Fibroblast of skin of scalp (primary cell): ENCODE measurements at regions not wholly inside any gene's neighbourhood (a gene's known extent, or its start where the extent isn't known, plus 50 kb on each side); places are given as distances from the start of the nearest gene placed in this dataset.
A peak's percentile ranks its signal among the peaks of the same experiment; 100 is the strongest.
"Not testable (repeated sequence)": the region's sequence is repeated elsewhere in the genome, so short reads cannot be mapped to it uniquely, and the experiment has no call there.

Source experiments
- DNase-seq: peaks from one replicate; pipeline ENCODE4 v3.0.0-alpha.2; 2013

DNA sequence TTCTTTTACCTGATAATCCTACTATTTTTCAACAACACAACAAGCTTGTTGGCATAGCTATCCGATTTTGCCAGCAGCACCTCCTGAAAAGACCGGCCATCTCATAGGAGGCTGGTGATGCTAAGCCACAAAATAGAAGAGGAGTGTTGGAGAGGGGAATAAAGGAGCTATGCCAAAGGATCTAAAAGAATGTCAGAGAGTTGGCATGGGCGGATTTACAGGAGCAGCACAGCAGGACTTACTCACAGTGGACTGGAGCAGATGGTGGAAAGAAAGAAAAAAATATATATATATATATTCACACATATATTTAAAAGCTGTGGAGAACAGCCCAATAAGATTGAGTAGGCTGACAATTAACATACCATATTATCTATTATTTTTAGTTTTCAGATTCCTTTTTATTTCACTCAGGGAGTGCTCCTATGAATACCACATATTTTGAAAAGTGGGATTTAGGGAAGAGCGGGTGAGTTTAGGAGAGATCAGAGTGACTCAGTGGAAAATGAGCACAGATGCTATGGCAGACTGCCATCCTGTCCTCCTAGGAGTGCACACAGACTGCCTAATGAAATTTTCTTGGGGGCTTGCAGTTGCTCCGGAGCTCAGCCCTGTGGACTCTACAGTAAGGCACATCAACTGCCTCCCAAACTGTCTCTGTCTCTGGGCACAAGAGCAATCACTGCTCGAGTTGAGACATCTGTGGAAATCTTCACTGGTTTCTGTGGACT, 394.4 kb upstream of the CHRM3 start:
- no peak for DNase-seq

DNA sequence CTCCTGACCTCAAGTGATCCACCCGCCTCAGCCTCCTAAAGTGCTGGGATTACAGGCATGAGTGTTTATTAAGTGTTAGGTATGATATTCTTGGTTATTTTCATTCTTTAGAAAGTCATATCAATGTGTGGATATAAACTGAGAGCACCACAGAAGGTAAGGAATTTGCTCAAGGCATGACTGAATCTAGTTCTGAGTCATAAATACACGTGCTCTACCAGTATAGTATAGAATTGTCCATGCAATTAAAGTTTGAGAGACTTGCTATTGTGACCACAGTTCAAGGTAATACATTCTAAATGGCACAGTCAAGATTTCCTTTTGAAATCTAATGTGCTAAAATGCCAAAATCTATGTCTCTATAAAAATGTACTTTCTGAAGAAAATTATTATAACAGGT, 401.1 kb upstream of the CHRM3 start:
- DNase-seq = no peak

DNA sequence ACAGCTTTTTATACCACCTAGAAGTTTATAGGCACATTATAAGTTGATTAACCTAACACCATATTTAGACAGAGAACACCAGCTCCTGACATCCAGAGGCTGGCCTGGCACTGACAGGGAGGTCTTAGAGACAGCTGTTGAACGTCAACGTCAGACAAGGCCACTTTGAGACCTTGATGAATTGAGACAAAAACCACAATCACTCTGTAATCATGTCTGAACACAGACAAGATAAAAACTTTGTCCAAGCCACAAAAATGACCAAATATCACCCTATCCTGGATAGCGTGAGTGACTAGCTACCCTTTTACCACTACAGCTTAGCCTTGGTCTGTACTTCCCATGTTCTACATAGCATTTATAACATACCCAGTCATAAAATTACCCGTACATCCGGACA, 403.6 kb upstream of the CHRM3 start:
- no peak for DNase-seq

DNA sequence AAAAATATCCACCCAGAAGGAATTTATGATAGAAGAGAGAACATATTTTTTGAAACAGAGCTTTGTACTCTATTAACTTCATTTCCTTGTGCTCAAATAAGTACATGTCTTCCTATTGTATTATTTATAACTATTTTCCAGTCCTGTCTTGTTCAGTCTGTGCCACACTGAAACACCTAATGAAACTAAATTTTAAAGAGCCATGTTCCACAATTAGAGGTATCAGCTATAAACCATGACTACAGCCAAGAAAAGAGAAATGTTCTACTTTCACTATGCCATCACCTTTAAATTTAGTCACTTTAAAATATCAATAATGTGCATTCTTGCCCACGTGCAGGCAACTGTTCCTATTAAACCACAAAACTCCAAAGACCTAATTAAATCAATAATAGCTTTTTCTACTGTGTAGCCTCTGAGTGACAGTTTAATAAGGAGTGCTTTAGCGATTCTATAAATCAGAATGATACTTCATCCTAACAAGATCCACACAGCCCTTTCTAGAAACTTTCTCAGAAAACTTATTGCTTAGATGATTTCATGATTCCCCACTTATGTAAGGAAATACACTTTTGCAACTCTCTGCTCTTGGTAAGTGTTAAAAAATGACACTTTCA, 404.9 kb upstream of the CHRM3 start:
- no peak for DNase-seq

DNA sequence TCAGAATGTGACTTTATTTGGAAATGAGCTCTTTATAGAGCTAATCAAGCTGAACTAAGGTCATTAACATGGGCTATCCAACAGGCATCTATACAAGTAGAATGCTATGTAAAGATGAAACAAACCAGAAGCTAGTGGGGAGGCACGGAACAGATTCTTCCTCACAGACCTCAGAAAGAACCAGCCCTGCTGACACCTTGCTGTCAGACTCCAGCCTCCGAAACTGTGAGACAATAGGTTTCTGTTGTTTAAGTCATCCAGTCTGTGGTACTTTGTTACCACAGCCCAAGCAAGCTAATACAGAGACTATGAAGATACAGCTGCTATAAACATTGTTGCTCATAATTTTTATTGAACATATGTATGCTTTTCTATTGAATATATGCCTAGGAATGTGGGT, 406.3 kb upstream of the CHRM3 start:
- DNase-seq = no peak

DNA sequence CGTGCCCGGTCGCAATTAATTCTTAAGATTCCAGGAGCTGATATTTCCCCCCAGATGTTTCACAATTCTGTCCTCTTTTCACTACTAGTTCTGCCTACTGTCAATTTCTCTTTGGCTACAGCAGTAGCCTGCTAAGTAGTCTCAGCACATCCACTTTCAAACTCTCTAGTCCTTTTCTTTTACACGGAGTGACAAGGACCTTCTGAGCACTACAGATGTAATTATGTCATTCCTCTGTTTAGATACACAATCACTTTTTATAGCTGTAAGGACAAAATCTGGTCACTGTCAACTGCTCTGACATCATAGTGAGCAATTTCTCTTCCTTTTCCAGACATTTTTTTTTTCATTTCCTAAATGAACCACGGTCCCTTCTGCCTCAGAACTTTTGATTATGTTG, 421.7 kb upstream of the CHRM3 start:
- DNase-seq = no peak

DNA sequence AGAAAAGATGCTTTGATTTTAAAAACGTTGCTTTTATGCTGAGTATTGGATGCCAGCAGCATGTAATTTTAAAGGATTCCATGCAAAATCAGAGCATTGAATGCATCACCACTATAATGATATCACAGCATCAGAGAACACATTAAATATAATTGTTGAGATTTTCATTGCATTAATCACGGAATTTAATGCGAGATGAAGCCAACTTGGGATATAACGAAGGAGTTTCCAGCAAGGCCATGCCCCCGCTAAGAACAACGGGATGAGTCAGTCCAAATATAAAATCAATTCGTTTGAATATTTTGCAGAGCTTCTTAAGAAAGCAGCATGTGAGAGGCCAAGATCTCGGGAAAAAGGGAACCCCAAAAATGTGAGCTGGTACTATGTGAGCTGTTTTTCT, 423.4 kb upstream of the CHRM3 start:
- no peak for DNase-seq

DNA sequence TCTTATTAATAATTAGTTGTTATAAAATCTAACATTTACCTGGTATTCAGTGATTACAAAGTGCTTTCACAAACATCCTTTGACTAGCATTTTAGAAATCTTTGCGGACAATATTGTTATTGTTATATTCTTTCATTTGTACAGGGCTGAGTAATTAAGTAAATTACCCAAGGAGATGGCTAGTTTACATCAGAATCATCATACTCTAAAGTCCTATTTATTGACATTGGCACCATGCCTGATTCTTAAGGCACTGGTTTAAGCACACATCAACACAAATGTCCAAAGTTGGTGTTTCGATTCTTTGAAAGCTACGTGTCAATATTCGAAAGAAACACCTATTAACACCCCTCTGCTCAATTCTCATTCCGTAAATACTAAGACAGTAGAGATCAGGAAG, 424.6 kb upstream of the CHRM3 start:
- DNase-seq = no peak

DNA sequence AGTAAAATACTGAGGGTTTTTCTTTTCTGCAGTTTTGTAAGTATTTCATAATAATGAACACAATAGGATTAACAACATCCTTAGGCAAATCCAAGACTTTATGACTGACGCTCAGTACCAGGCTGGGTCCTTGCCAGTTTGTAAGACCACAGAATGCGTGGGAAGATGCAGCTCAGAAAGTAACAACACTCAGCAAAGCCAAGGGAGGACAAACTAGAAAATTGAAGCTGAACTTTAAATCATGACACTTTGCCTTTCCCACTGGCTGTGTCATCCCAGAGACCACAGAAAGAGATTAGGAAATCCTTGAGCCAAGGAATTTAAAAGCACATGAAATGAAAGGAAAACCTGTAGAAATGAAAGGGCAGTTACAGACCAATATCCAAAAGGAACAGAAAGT, 426.3 kb upstream of the CHRM3 start:
- peak; percentile 17 for DNase-seq

DNA sequence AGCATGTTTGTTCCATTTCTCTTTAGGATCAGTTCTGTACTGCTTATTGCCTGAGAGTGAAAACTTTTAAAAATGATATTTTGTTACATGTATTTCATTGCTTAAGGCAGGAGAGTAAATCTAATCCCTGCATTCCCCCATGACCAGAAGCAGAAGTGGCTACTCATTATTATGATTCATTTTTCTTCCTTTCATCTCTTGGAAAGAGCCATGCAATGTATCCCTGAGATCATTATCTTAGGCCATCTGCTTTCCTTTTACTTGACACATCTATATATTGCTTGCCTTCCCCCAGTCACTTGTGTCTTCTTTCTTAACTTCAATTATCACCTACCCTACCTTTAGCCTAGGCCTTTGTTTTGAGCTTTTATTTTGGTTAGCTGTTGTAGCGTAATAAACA, 430.4 kb upstream of the CHRM3 start:
- DNase-seq = no peak

DNA sequence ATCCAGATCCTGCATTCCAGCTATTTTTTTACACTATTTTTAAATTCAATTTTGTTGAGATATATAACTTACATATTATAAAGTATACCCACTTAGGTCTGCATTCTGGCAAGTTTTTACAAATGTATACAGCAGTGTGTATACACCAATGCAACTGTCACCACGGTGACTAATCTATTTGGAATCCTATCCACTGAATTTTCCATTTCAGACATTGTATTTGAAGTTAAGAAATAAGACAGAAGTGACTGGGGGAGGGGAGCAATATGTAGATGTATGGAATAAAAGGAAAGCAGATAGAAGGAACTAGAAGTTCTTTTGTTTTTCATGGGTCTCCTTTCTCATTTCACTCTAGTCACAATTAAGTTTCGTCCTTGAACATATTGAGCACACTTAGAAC, 431.5 kb upstream of the CHRM3 start:
- DNase-seq = peak; percentile 22

DNA sequence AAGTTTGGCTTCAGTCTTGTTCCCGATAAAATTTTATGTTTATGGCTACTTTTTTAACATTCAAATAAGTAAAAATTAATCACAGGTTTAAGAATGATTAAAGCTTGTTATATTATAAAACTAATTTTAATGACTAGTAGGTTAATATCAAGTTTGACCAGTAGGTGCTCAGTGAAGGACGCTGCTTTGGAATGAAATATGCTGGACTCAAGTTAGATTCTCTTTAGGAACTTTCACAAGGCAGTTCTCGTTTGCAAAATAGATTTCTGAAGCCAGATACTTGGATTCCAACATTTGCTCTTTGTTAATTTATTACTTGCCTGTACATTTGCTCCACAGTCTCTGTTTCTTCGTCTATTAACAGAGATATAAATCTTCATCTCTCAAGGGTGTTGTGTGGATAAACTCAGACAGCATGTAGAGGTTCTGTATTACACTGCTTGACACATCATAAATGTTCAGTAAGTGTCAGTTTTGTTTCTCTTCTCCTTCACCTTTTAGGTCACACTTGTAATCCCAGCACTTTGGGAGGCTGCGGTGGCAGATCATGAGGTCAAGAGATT, 432.8 kb upstream of the CHRM3 start:
- no peak for DNase-seq

DNA sequence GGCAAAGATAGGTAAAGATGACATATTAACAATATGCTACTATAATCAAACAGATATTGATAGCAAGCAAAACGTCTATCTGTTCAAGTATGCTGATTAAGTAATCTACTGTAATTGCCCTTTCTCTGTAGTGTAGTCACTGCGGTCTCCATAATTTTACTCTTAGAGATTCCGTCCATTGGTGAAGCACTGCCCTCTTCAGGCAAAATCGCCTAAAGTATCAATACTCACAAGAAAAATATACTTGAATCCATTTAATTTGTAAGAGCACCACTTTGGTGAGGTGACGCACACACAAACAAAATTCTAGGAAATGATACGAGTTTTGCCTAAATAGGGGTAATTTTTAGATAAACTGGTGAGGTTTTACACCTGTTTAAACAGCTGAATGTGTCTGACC, 434.6 kb upstream of the CHRM3 start:
- peak; percentile 53 for DNase-seq

DNA sequence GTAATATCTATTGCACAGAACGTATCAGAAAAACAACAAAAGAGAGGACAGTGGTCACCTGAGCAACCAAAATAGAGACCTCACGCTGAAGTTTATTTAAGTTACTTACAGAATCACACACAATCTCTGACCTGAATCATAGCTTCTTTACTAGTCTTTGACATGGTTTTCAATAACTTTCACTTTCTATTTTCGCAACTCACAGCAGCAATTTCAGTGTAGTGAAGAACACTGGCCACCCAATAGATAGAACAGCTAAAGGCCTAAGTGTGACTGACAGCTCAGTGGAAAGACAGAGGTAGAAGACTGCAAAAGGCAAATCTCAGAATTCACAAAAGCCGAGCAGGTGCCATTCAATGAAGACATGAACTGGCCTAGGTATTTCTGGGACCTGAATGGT, 435.6 kb upstream of the CHRM3 start:
- DNase-seq = peak; percentile 0

DNA sequence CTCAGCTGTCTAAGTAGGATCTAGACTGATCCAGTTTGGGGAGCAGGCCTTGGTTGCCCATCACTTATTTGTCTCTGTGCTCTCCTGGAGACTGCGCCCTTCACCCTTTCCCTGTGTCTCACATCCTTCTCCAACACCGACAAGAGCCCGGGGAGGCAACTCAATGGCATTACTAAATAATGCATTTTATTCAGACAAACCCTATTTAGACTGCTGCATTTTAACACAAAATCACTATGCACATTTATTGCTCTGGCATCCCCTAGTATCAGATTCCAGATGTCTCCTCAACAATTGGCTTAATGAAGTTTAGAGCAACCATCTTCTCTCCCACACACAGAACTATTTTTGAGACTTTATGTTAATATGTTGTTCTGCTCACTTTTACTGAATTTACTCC, 436.4 kb upstream of the CHRM3 start:
- DNase-seq = no peak

DNA sequence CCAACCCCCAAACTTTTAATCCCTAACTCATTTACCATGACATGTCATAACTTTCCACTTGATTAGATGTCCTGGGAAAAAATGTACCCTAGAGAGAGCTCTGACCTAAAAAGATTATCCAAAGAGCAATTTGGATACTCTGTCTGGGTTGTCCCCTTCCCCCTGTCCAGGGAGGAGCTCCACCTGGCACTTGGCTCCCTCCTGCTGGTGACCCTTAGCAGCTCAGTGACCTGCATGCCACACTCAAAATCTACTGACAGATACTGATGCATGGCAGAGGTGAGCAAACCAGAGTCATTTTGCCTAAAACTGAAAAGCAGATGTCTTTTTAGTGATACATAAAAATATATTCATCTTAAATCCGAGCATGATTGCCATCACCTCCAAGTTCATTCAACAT, 442.3 kb upstream of the CHRM3 start:
- DNase-seq = no peak

DNA sequence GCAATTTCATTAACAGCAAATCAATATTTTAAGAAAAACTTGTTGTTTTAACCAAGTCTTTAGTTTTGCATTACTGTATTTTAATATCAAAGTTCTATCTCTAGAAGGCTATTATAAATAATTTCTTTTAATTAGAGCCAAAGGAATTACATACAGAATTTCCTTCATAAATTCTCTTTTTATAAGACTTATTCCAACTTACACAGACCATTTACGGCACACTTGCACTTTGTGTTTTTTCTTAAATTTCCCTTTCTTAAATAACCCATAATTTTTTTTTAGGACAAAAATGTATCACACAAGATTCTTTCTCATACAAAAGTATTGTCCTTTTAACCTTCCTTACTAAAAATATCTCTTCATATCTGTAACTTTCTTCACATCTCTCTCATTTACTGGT, 458.5 kb upstream of the CHRM3 start:
- no peak for DNase-seq

DNA sequence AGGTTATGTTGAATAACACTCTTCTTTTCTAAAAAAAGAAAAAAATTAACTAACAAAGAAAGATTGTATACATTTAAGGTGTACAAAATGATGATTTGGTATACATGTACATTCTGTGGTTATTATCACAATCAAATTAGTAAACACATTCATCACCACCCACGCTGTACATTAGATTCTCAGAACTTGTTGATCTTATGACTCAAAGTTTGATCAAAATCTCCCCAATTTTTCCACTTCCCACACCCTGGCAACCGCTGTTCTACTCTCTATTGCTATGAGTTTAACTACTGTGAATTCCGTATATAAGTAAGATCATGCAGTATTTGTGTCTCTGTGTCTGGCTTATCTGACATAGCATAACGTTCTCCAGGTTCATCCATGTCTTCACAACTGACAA, 469.5 kb upstream of the CHRM3 start:
- no peak for DNase-seq

DNA sequence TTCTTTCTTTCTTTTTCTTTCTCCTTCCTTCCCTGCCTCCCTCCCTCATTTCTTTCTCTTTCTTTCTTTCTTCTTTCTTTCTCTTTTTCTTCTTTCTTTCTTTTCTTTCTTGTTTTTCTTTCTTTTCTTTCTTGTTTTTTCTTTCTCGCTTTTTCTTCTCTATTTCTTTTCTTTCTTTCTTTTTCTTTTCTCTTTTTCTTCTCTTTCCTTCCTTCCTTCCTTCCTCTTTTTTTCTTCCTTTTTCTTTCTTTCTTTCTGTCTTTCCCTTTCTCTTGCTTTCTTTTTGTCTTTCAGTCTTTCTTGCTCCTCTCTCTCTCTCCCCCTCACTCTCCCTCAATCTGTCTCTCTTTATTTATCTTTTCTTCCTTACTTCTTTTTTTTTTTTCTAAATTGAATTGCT, 472.0 kb upstream of the CHRM3 start:
- DNase-seq = no peak

DNA sequence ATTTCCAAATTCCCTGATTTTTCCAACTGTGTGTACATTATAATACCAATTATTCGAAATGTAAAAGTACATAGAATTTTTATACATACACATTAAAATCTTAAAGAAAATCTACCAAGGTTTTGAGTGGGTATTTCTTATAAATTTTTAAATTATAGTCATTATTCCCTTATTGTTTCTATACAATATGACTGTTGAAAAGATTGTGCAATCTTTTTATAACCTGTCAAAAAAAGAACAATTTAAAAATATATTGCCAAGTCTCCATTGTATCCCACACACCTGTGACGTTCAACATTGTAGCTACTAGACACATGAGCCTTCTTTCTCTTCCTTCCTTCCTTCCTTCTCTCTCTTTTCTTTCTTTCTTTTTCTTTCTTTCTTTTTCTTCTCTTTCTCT, 473.2 kb upstream of the CHRM3 start:
- no peak for DNase-seq

DNA sequence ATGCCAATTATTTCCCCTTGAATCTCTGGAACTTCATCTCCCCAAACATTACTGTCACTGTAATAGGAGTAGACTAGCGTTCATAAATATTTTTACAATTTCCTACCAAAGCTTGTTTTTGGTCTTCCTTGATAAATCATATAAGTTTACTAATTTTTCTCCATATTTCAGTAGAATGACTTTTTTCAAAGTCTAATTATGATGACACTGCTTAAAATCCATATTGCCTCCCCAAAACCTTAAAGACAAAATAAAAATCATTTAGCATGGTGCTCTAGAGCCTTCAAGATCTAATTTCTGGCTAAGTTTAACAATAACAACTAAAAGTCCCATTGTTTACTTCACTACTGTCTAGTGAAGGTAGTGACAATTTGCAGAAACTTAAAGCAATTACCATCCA, 474.2 kb upstream of the CHRM3 start:
- no peak for DNase-seq

DNA sequence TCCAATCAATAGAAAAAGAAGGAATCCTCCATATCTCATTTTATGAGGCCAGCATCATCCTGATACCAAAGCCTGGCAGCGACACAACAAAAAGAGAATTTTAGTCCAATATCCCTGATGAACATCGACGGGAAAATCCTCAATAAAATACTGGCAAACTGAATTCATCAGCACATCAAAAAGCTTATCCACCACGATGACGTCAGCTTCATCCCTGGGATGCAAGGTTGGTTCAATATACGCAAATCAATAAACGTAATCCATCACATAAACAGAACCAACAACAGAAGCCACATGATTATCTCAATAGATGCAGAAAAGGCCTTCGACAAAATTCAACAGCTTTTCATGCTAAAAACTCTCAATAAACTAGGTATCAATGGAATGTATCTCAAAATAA, 483.6 kb upstream of the CHRM3 start:
- DNase-seq = not testable (repeated sequence)

DNA sequence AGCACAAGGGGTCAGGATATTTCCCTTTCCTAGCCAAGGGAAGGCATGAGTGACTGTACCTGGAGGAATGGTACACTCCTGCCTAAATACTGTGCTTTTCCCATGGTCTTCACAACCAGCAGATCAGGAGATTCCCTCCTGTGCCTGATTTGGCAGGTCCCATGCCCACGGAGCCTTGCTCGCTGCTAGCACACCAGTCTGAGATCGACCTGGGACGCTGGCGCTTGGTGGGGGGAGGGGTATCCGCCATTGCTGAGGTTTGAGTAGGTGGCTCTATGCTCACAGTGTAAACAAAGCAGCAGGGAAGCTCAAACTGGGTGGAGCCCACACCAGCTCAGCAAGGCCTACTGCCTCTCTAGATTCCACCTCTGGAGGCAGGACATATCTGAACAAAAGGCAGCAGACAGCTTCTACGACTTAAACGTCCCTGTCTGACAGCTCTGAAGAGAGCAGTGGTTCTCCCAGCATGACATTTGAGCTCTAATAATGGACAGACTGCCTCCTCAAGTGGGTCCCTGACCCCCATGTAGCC, 486.0 kb upstream of the CHRM3 start:
- DNase-seq = no peak

DNA sequence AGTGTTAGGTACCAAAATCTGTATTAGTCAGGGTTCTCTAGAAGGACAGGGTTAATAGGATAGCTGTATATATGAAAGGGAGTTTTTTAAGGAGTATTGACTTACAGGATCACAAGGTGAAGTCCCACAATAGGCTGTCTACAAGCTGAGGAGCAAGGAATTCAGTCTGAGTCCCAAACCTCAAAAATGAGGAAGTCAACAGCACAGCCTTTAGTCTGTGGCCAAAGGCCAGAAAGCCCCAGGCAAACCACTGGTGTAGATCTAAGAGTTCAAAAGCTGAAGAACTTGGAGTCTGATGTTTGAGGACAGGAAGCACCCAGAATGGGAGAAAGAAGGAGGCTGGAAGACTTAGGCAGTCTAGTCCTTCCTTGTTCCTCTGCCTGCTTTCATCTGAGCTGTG, 487.5 kb upstream of the CHRM3 start:
- no peak for DNase-seq
